ENCODE measurements at regions not wholly inside any gene's neighbourhood (a gene's known extent, or its start where the extent isn't known, plus 50 kb on each side); places are given as distances from the start of the nearest gene placed in this dataset.

DNA sequence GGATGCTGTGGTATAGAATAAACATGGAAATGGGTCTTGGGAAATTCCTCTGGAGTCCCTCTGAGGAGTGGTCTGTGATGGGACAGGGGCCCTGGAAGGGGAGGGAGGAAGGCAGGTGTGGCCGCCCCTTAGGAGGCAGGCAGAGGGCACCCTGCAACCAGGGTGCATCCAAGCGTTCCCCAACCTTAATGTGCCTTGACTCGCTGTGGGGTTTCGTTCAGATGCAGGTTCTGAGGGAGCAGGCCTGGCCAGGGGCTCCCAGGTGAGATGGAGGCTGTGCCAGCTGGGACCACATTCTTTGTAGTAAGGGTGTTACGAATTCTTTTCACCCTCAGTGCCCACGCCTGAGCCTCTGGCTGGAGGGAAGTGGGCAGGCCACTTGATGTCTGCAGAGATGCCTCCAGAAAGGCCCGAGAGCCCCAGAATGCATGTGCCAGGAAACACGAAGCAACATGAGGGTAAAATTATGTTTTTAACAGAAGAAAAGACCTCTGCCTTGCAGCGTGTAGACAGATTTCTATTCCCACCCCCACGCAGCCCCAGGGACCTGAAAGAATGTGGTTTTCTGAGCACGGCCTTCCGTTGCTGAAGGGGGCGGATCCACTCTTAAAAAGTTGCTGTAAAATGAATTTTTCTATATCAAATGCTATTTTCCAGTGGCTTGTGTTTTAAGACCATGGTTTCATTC, 150.4 kb upstream of the IER5L start:
- Histone ChIP-seq H3K4me3 (replicated peaks; ENCODE audit: insufficient read depth, low read length) (no peak overlapping the region), H3K27ac (replicated peaks) (no peak overlapping the region), H3K27me3 (ENCODE audit: insufficient read depth, poor library complexity, severe bottlenecking) (no peaks in the 10 kb centered on the region)
- no peak for DNase-seq (ENCODE audit: low read depth in 1 of 2, low spot score in 1 of 2)
- TF ChIP-seq SPI1 (IDR thresholded peaks at IDR 0.05; ENCODE audit: borderline replicate concordance, low read depth) = no peak
- TF ChIP-seq, protein P1, sequence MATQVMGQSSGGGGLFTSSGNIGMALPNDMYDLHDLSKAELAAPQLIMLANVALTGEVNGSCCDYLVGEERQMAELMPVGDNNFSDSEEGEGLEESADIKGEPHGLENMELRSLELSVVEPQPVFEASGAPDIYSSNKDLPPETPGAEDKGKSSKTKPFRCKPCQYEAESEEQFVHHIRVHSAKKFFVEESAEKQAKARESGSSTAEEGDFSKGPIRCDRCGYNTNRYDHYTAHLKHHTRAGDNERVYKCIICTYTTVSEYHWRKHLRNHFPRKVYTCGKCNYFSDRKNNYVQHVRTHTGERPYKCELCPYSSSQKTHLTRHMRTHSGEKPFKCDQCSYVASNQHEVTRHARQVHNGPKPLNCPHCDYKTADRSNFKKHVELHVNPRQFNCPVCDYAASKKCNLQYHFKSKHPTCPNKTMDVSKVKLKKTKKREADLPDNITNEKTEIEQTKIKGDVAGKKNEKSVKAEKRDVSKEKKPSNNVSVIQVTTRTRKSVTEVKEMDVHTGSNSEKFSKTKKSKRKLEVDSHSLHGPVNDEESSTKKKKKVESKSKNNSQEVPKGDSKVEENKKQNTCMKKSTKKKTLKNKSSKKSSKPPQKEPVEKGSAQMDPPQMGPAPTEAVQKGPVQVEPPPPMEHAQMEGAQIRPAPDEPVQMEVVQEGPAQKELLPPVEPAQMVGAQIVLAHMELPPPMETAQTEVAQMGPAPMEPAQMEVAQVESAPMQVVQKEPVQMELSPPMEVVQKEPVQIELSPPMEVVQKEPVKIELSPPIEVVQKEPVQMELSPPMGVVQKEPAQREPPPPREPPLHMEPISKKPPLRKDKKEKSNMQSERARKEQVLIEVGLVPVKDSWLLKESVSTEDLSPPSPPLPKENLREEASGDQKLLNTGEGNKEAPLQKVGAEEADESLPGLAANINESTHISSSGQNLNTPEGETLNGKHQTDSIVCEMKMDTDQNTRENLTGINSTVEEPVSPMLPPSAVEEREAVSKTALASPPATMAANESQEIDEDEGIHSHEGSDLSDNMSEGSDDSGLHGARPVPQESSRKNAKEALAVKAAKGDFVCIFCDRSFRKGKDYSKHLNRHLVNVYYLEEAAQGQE (IDR thresholded peaks at IDR 0.05; ENCODE audit: insufficient replicate concordance, low read depth) = no peak
- TF ChIP-seq, protein P2, sequence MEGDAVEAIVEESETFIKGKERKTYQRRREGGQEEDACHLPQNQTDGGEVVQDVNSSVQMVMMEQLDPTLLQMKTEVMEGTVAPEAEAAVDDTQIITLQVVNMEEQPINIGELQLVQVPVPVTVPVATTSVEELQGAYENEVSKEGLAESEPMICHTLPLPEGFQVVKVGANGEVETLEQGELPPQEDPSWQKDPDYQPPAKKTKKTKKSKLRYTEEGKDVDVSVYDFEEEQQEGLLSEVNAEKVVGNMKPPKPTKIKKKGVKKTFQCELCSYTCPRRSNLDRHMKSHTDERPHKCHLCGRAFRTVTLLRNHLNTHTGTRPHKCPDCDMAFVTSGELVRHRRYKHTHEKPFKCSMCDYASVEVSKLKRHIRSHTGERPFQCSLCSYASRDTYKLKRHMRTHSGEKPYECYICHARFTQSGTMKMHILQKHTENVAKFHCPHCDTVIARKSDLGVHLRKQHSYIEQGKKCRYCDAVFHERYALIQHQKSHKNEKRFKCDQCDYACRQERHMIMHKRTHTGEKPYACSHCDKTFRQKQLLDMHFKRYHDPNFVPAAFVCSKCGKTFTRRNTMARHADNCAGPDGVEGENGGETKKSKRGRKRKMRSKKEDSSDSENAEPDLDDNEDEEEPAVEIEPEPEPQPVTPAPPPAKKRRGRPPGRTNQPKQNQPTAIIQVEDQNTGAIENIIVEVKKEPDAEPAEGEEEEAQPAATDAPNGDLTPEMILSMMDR (IDR thresholded peaks at IDR 0.05; ENCODE audit: insufficient read depth, low read length) = no peak
- no peak for TF ChIP-seq GABPA (IDR thresholded peaks at IDR 0.05; ENCODE audit: low read depth)
- TF ChIP-seq POLR2AphosphoS5 (IDR thresholded peaks at IDR 0.05; ENCODE audit: low read depth) = no peak

DNA sequence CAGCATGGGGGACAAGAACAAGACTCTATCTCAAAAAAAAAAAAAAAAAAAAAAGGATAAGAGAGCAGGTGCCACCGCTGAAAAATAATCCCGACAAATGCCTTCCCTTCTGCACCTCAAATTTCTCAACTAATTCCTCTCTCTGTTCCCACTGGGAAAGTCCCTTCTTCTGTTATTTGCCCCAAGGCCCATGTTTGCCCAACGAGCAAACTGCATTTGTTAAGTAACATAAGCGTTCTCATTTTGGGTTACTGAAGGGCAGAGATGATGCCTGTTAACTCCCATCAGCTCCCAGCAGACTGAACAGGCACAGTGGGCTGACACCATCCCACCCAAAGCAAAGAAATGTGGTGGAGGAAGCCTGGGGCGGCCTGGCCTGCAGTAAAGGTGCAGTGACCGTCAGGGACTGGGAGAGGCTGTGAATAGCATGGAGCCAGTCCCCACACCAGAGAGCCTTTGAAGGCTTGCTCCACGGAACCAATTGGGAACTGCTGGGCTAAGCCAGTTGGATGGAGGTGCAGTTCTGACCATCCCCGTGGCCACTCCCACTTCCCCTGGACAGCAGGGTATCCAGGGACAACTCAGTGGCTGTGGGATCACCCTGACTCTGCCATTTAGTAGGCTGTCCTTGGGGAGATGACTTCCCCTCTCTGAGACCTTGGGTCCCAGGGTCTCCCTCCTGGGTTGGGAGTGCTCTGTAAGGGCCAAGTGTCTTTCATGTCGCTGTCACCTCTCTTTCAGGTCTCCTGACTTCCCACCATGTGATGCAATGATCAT, 149.7 kb upstream of the IER5L start:
- no peak overlapping the region for H3K27ac ChIP-seq (replicated peaks)
- TF ChIP-seq GABPA (IDR thresholded peaks at IDR 0.05; ENCODE audit: low read depth) = no peak
- TF ChIP-seq, protein P2 (IDR thresholded peaks at IDR 0.05; ENCODE audit: insufficient read depth, low read length) = no peak
- TF ChIP-seq, protein P1 (IDR thresholded peaks at IDR 0.05; ENCODE audit: insufficient replicate concordance, low read depth) = no peak
- no peak for TF ChIP-seq SPI1 (IDR thresholded peaks at IDR 0.05; ENCODE audit: borderline replicate concordance, low read depth)
- no peak for TF ChIP-seq POLR2AphosphoS5 (IDR thresholded peaks at IDR 0.05; ENCODE audit: low read depth)

DNA sequence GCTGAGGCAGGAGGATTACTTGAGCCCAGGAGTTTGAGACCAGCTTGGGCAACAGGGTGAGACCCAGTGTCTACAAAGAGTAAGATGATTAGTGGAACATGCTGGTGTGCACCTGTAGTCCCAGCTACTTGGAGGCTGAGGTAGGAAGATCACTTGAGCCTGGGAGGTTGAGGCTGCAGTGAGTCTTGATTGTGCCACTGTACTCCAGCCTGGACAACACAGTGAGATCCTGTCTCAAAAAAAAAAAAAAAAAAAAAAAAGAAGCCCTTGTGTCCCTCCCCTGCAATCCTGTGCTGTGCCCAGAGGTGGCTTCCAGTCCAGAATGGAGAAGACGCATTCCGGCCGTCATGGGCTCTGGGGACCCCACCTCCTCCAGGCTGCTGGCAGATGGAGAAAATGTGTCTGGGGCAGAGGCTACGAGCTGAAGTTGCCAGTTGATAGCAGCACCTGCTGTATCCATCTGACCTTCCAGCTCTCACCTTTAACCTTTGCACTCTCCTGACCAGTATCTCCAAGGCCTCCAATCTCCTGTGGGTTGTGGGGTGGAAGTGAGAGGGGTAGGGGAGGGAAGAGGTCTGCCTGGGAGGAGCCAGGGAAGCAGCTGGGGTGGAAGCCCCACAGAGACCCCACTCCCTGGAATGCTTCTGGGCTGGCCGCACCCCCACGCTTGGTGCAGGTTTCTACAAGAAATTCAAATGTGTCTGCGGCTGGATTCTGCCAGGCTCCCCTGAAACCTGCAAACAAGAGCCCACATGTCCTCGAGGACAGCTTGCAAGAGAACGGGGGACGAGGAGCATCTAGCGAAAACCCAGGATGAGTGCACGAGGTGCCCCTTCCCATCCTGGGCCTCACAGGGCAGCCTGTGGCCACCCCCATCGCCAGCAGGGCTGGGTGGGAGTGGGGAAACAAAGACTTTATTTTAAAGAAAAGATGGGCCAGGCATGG, 148.3 kb upstream of the IER5L start:
- no peak for TF ChIP-seq SPI1 (IDR thresholded peaks at IDR 0.05; ENCODE audit: borderline replicate concordance, low read depth)
- TF ChIP-seq, protein P2 (IDR thresholded peaks at IDR 0.05; ENCODE audit: insufficient read depth, low read length) = no peak
- TF ChIP-seq GABPA (IDR thresholded peaks at IDR 0.05; ENCODE audit: low read depth) = no peak
- TF ChIP-seq, protein P1 (IDR thresholded peaks at IDR 0.05; ENCODE audit: insufficient replicate concordance, low read depth) = no peak
- TF ChIP-seq POLR2AphosphoS5 (IDR thresholded peaks at IDR 0.05; ENCODE audit: low read depth) = no peak
- Histone ChIP-seq H3K4me3 (replicated peaks; ENCODE audit: insufficient read depth, low read length) (no peak overlapping the region), H3K27ac (replicated peaks) (no peak overlapping the region), H3K27me3 (ENCODE audit: insufficient read depth, poor library complexity, severe bottlenecking) (no peaks in the 10 kb centered on the region)
- no peak for DNase-seq (ENCODE audit: low read depth in 1 of 2, low spot score in 1 of 2)

More for the DNA sequence above, 149.7 kb upstream of the IER5L start:
- no peak for DNase-seq (ENCODE audit: low read depth in 1 of 2, low spot score in 1 of 2)
- Histone ChIP-seq H3K27me3 (ENCODE audit: insufficient read depth, poor library complexity, severe bottlenecking) (no peaks in the 10 kb centered on the region), H3K4me3 (replicated peaks; ENCODE audit: insufficient read depth, low read length) (no peak overlapping the region)

Measured in HL-60 (cell line).